GM13977 (cell line): ENCODE measurements at regions not wholly inside any gene's neighbourhood (a gene's known extent, or its start where the extent isn't known, plus 50 kb on each side); places are given as distances from the start of the nearest gene placed in this dataset.

Experiments
- DNase-seq: peaks from one replicate; pipeline ENCODE4 v3.0.0; 2012; ENCODE audit warnings: low spot score
- in situ Hi-C: fragments of 300-500 bp; cut with MboI; formaldehyde crosslinking; loops from one replicate; pipeline ENCODE4 v1.12.0; 2022; ENCODE audit warnings: low sequenced_read_pairs, low pct_unique_long_range_greater_than_20kb, mixed read lengths, inconsistent platforms; ENCODE audit not compliant: unreplicated experiment
- TF ChIP-seq, protein P1 (sequence below): IDR thresholded peaks from 2 replicates; pipeline ENCODE4 v1.5.1; 2012; ENCODE audit warnings: mild to moderate bottlenecking, control low read depth; ENCODE audit not compliant: insufficient read depth; ENCODE audit errors: extremely low read depth, missing control alignments

DNA sequence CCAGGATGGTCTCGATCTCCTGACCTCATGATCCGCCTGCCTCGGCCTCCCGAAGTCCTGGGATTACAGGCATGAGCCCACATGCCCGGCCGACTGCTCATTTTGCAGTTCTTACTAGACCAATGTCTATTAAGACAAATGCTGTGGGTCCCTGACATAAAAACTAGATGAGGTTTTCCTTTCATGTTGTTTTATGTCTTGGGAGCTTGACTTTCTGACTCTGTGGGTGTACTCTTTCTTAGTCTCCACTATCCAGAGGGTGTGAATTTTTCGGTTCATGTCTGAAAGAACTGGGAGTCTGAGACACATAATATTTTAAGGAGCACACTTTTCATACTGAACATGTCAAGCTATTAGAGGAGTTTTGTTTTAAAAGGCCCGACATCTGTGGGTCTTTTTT, 744.9 kb upstream of the B3GALT2 start:
- TF ChIP-seq, protein P1, sequence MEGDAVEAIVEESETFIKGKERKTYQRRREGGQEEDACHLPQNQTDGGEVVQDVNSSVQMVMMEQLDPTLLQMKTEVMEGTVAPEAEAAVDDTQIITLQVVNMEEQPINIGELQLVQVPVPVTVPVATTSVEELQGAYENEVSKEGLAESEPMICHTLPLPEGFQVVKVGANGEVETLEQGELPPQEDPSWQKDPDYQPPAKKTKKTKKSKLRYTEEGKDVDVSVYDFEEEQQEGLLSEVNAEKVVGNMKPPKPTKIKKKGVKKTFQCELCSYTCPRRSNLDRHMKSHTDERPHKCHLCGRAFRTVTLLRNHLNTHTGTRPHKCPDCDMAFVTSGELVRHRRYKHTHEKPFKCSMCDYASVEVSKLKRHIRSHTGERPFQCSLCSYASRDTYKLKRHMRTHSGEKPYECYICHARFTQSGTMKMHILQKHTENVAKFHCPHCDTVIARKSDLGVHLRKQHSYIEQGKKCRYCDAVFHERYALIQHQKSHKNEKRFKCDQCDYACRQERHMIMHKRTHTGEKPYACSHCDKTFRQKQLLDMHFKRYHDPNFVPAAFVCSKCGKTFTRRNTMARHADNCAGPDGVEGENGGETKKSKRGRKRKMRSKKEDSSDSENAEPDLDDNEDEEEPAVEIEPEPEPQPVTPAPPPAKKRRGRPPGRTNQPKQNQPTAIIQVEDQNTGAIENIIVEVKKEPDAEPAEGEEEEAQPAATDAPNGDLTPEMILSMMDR = no peak
- no peak for DNase-seq

DNA sequence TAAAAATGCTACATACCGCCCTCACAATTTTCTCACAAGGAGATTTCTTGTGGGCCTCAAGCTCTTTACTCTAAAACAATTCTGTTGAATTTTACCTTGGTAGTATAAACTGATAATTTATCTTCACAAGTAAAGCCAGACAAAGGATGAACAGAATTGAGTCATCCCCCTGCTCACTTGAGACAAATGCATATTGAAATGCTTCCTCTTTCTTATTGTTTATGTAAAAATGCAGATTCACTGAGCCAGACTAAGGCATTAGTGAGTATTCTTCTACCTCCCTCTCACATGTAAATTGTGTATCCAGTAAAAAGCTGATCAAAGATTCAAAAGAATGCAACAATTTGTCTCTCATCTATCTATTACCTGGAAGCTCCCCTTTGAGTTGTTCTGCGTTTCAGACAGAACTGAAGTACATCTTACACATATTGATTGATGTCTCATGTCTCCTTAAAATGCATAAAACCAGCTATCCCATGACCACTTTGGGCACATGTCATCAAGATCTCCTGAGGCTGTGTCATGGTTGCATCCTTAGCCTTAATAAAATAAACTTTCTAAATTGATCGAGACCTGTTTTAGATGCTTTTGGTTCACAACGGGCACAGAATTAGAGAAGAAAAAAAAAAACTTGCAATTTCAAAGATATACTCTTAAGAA, 743.1 kb upstream of the B3GALT2 start:
- in situ Hi-C loops = no loop called here
- TF ChIP-seq, protein P1 = no peak
- DNase-seq = no peak

More for the DNA sequence above, 744.9 kb upstream of the B3GALT2 start:
- in situ Hi-C loops = no loop called here

DNA sequence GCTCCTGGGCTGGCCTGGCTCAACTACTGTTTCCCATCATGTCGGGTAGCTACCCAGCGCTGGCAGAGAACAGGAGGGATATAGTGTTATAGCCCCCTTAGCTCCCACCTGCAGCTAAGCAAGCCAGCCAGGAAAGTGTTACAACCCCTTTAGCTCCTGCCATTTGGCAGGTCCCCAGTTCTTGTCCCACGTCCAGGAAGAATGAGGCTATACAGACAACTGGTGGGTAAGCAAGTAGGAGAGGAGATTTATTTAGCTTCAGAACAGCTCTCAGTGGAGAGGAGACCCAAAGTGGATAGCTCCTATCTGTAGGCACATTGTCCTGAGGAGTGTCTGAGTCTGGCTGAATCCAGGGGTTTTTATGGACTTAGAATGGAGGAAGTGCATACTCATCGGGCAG, 741.1 kb upstream of the B3GALT2 start:
- DNase-seq = no peak
- TF ChIP-seq, protein P1 = no peak
- in situ Hi-C loops = no loop called here

DNA sequence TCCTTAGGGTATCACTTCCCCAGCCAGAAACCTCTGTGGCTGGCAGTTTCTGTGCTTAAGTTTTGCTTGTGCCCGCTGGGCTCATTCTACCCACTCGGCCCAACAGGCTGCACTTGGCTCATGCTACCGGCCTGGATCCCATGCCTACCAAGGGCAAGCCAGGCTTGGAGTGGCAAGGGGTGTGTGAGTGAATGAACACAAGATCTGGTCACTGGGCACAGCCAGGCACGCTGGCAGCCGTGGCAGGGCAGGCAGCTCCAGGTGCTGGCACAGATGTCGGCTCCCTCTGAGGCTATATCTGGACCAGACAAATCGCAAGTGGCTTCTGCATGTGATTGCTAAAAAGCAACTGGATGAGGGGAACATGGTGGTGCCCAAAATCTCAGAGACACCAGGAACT, 740.5 kb upstream of the B3GALT2 start:
- no peak for DNase-seq
- TF ChIP-seq, protein P1 = no peak
- in situ Hi-C loops = no loop called here

DNA sequence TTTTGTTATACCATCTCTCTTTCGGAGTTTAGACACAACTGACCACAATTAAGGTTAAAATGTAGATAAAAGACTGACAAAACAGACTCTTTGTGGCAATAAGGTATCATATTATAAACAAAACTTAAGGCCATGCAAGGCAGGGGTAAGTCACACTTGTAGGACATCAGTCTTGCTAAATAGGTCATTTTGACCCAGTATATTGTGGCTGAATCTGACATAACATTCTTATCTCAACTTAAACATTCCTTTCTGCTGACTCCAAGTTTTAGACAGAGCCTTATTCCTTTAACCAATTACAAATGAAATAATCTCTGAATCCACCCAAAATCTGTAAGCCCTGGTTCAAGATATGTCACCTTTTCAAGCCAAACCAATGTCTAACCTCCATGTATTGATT, 733.4 kb upstream of the B3GALT2 start:
- TF ChIP-seq, protein P1 = no peak
- DNase-seq = no peak
- in situ Hi-C loops = no loop called here

DNA sequence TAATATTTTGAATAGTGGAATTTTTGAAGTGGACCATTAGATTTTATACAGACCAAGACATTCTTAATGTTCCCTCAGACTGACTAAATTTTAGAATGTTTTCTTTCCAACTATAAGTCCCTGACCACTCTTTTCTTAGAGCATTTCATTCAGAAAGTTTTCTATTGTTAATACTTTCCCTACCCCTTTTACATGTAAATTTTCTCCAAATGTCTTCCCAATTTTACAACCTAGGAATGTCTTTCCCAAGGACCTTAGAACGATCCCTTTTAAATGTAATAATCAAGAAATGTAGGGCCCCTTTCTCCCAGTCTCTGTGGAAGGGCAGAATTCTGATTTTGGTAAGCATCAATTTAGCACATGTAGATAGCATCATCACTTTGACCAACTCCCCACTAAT, 730.0 kb upstream of the B3GALT2 start:
- TF ChIP-seq, protein P1 = no peak
- in situ Hi-C loops = no loop called here

More for the DNA sequence above, 730.0 kb upstream of the B3GALT2 start:
- no peak for DNase-seq
